ENCODE measurements at regions not wholly inside any gene's neighbourhood (a gene's known extent, or its start where the extent isn't known, plus 50 kb on each side); places are given as distances from the start of the nearest gene placed in this dataset.
A peak's percentile ranks its signal among the peaks of the same experiment; 100 is the strongest.

DNA sequence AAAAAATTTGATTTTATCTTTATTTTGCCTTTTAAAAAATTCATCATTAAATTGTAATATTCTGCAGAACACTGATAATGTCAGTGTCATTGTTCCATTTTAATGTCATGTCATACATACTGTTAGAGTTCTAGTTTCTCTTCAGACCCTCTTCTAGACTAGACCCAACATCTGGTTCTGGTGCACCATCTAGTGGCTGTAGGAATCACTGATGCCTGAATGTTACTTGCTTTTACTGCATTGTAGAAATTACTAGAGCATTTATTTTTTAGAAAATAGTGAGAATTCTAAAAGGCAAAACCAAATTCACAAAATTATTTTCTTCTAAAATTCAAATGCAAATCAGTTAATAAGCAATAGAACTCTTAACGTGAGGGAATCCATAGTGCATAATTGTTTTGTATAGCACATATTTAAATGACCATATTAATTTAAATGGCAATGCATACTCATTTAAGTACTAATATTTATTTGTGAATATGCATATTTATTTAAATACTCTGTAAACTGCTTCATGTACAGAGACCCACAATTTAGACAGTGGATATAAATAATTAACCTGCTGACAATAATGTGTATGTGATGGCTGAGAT, 425.7 kb downstream of the KLF12 start:
- TF ChIP-seq, protein P1, sequence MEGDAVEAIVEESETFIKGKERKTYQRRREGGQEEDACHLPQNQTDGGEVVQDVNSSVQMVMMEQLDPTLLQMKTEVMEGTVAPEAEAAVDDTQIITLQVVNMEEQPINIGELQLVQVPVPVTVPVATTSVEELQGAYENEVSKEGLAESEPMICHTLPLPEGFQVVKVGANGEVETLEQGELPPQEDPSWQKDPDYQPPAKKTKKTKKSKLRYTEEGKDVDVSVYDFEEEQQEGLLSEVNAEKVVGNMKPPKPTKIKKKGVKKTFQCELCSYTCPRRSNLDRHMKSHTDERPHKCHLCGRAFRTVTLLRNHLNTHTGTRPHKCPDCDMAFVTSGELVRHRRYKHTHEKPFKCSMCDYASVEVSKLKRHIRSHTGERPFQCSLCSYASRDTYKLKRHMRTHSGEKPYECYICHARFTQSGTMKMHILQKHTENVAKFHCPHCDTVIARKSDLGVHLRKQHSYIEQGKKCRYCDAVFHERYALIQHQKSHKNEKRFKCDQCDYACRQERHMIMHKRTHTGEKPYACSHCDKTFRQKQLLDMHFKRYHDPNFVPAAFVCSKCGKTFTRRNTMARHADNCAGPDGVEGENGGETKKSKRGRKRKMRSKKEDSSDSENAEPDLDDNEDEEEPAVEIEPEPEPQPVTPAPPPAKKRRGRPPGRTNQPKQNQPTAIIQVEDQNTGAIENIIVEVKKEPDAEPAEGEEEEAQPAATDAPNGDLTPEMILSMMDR (IDR thresholded peaks at IDR 0.05; ENCODE audit: low read length), result peak; percentile 98
- TF ChIP-seq EZH2 (IDR thresholded peaks at IDR 0.05; ENCODE audit: borderline replicate concordance, low read length), result no peak
